NCI-H526 treated with DMSO at 0.1 percent for 48 hours (cell line): ENCODE measurements at regions not wholly inside any gene's neighbourhood (a gene's known extent, or its start where the extent isn't known, plus 50 kb on each side); places are given as distances from the start of the nearest gene placed in this dataset.
"Not testable (repeated sequence)": the region's sequence is repeated elsewhere in the genome, so short reads cannot be mapped to it uniquely, and the experiment has no call there.

ENCODE experiments used
- DNase-seq: peaks from one replicate; lab custom pipeline; 2025; lab: John Stamatoyannopoulos, UW

- no peak for DNase-seq
Measured at GRCh38 chr5:57889558-57889957, 406.9 kb upstream of the ACTBL2 start.

GRCh38 chr5:57887851-57888621, 405.4 kb upstream of the ACTBL2 start:
- DNase-seq, result no peak

- DNase-seq, result no peak
Measured at GRCh38 chr5:57884346-57885102, 401.9 kb upstream of the ACTBL2 start.

- DNase-seq, result no peak
Measured at GRCh38 chr5:57880216-57880615, 397.6 kb upstream of the ACTBL2 start.

GRCh38 chr5:57878301-57878722, 395.7 kb upstream of the ACTBL2 start:
- no peak for DNase-seq

- no peak for DNase-seq
Measured at GRCh38 chr5:57871496-57871895, 388.9 kb upstream of the ACTBL2 start.

GRCh38 chr5:57870267-57870666, 387.7 kb upstream of the ACTBL2 start:
- not testable (repeated sequence) for DNase-seq

GRCh38 chr5:57863661-57864060, 381.1 kb upstream of the ACTBL2 start:
- DNase-seq, result no peak

GRCh38 chr5:57862942-57863341, 380.3 kb upstream of the ACTBL2 start:
- DNase-seq, result no peak

GRCh38 chr5:57862471-57862911, 379.9 kb upstream of the ACTBL2 start:
- no peak for DNase-seq

GRCh38 chr5:57859626-57860025, 377.0 kb upstream of the ACTBL2 start:
- DNase-seq, result no peak

GRCh38 chr5:57858905-57859304, 376.3 kb upstream of the ACTBL2 start:
- no peak for DNase-seq

GRCh38 chr5:57857696-57858095, 375.1 kb upstream of the ACTBL2 start:
- DNase-seq, result no peak

GRCh38 chr5:57855831-57856230, 373.2 kb upstream of the ACTBL2 start:
- DNase-seq, result no peak

GRCh38 chr5:57853929-57854697, 371.5 kb upstream of the ACTBL2 start:
- DNase-seq, result no peak

- DNase-seq, result no peak
Measured at GRCh38 chr5:57850109-57850508, 367.5 kb upstream of the ACTBL2 start.

- DNase-seq, result no peak
Measured at GRCh38 chr5:57845025-57845424, 362.4 kb upstream of the ACTBL2 start.

GRCh38 chr5:57844410-57844809, 361.8 kb upstream of the ACTBL2 start:
- DNase-seq, result no peak

GRCh38 chr5:57843059-57843367, 360.4 kb upstream of the ACTBL2 start:
- no peak for DNase-seq

- DNase-seq, result no peak
Measured at GRCh38 chr5:57842364-57843058, 359.9 kb upstream of the ACTBL2 start.

GRCh38 chr5:57841676-57842363, 359.2 kb upstream of the ACTBL2 start:
- no peak for DNase-seq
